ENCODE measurements at regions not wholly inside any gene's neighbourhood (a gene's known extent, or its start where the extent isn't known, plus 50 kb on each side); places are given as distances from the start of the nearest gene placed in this dataset.

- Histone ChIP-seq H3K4me3 (ENCODE audit: low read length) (no peak overlapping the region), H4K20me1 (ENCODE audit: insufficient read depth) (no peaks in the 10 kb centered on the region), H3K27me3 (ENCODE audit: insufficient read depth, low read depth, low read length) (no peaks in the 10 kb centered on the region), H3K36me3 (ENCODE audit: insufficient read depth, low read length) (no peaks in the 10 kb centered on the region), H3K79me2 (replicated peaks; ENCODE audit: insufficient read depth, low read length) (no peaks in the 10 kb centered on the region), H3K4me2 (ENCODE audit: low read length) (no peak overlapping the region), H3K9me3 (ENCODE audit: low read length) (no peaks in the 10 kb centered on the region), H3K9me2 (ENCODE audit: insufficient read depth, low read length) (no peaks in the 10 kb centered on the region), H3K27ac (ENCODE audit: low read length) (no peak overlapping the region), H3K9ac (ENCODE audit: low read length) (no peak overlapping the region), H2AFZ (ENCODE audit: low read depth, low read length) (no peak overlapping the region), H3F3A (ENCODE audit: insufficient read depth, low read length, poor library complexity, severe bottlenecking) (no peaks in the 10 kb centered on the region)
- TF ChIP-seq POLR2AphosphoS5 (IDR thresholded peaks at IDR 0.05) (no peak), REST (IDR thresholded peaks at IDR 0.05; ENCODE audit: borderline replicate concordance) (no peak), EP300 (conservative IDR thresholded peaks at IDR 0.05; ENCODE audit: poor library complexity, severe bottlenecking) (no peak), RAD21 (conservative IDR thresholded peaks at IDR 0.05) (no peak), CTCF (IDR thresholded peaks at IDR 0.05; ENCODE audit: poor library complexity, severe bottlenecking) (no peak), EZH2 (IDR thresholded peaks at IDR 0.05; ENCODE audit: borderline replicate concordance, insufficient read depth, low read length, poor library complexity, severe bottlenecking) (no peak), MXI1 (conservative IDR thresholded peaks at IDR 0.05; ENCODE audit: poor library complexity, severe bottlenecking) (no peak), TAF1 (IDR thresholded peaks at IDR 0.05; ENCODE audit: low read depth) (no peak), SMC3 (conservative IDR thresholded peaks at IDR 0.05; ENCODE audit: poor library complexity) (no peak)
Measured at GRCh38 chr13:47112205-47112902, 215.5 kb upstream of the HTR2A start.

- no peaks in the 10 kb centered on the region for H3K36me3 ChIP-seq (ENCODE audit: insufficient read depth, low read length)
Measured at GRCh38 chr13:47111499-47111898, 214.6 kb upstream of the HTR2A start.

More at GRCh38 chr13:47111499-47111898, 214.6 kb upstream of the HTR2A start:
- H3K27ac ChIP-seq (ENCODE audit: low read length): no peak overlapping the region
- H3K9ac ChIP-seq (ENCODE audit: low read length): no peak overlapping the region
- H3F3A ChIP-seq (ENCODE audit: insufficient read depth, low read length, poor library complexity, severe bottlenecking): no peaks in the 10 kb centered on the region
- no peak overlapping the region for H3K4me2 ChIP-seq (ENCODE audit: low read length)
- no peaks in the 10 kb centered on the region for H3K9me3 ChIP-seq (ENCODE audit: low read length)
- no peaks in the 10 kb centered on the region for H3K9me2 ChIP-seq (ENCODE audit: insufficient read depth, low read length)
- H3K79me2 ChIP-seq (replicated peaks; ENCODE audit: insufficient read depth, low read length): no peaks in the 10 kb centered on the region
- H3K4me3 ChIP-seq (ENCODE audit: low read length): no peak overlapping the region
- H4K20me1 ChIP-seq (ENCODE audit: insufficient read depth): no peaks in the 10 kb centered on the region
- no peaks in the 10 kb centered on the region for H3K27me3 ChIP-seq (ENCODE audit: insufficient read depth, low read depth, low read length)
- TF ChIP-seq CTCF (IDR thresholded peaks at IDR 0.05; ENCODE audit: poor library complexity, severe bottlenecking) (no peak), MXI1 (conservative IDR thresholded peaks at IDR 0.05; ENCODE audit: poor library complexity, severe bottlenecking) (no peak), SMC3 (conservative IDR thresholded peaks at IDR 0.05; ENCODE audit: poor library complexity) (no peak), RAD21 (conservative IDR thresholded peaks at IDR 0.05) (no peak), TAF1 (IDR thresholded peaks at IDR 0.05; ENCODE audit: low read depth) (no peak), POLR2AphosphoS5 (IDR thresholded peaks at IDR 0.05) (no peak), REST (IDR thresholded peaks at IDR 0.05; ENCODE audit: borderline replicate concordance) (no peak), EP300 (conservative IDR thresholded peaks at IDR 0.05; ENCODE audit: poor library complexity, severe bottlenecking) (no peak), EZH2 (IDR thresholded peaks at IDR 0.05; ENCODE audit: borderline replicate concordance, insufficient read depth, low read length, poor library complexity, severe bottlenecking) (no peak)
- no peak overlapping the region for H2AFZ ChIP-seq (ENCODE audit: low read depth, low read length)

Measured in neural cell (in vitro differentiated cells).